Neural cell (in vitro differentiated cells): ENCODE measurements at regions not wholly inside any gene's neighbourhood (a gene's known extent, or its start where the extent isn't known, plus 50 kb on each side); places are given as distances from the start of the nearest gene placed in this dataset.
A peak's percentile ranks its signal among the peaks of the same experiment; 100 is the strongest.
"Not testable (repeated sequence)": the region's sequence is repeated elsewhere in the genome, so short reads cannot be mapped to it uniquely, and the experiment has no call there.

Experiments used
- H2AFZ ChIP-seq: fragments of 200-600, 300-800 bp; sonication (generic), shearing (Covaris generic); 2 replicates; pipeline ENCODE4 v1.6.0; 2014; ENCODE audit warnings: low read depth, mild to moderate bottlenecking, antibody characterized with exemption, low read length, moderate library complexity
- H3F3A ChIP-seq: fragments of 200-600 bp; shearing (Covaris generic); 2 replicates; pipeline ENCODE4 v1.6.1; 2016; ENCODE audit warnings: mild to moderate bottlenecking, moderate library complexity, mixed read lengths, antibody characterized with exemption, low read length; ENCODE audit not compliant: insufficient read depth, poor library complexity, severe bottlenecking
- H3K27ac ChIP-seq: fragments of 200-600, 300-800 bp; sonication (generic), shearing (Covaris generic); 2 replicates; pipeline ENCODE4 v1.5.1; 2014; ENCODE audit warnings: mild to moderate bottlenecking, low read length, moderate library complexity
- H3K27me3 ChIP-seq: fragments of 300-800, 200-600 bp; sonication (generic), shearing (Covaris generic); 2 replicates; pipeline ENCODE4 v1.6.0; 2014; ENCODE audit warnings: mild to moderate bottlenecking, low read depth, low read length, moderate library complexity; ENCODE audit not compliant: insufficient read depth
- H3K36me3 ChIP-seq: fragments of 300-800, 200-600 bp; sonication (generic), shearing (Covaris generic); 2 replicates; pipeline ENCODE4 v1.5.1; 2014; ENCODE audit warnings: mild to moderate bottlenecking, antibody characterized with exemption, low read length, moderate library complexity; ENCODE audit not compliant: insufficient read depth
- H3K4me2 ChIP-seq: fragments of 300-800, 200-600 bp; sonication (generic), shearing (Covaris generic); 2 replicates; pipeline ENCODE4 v1.6.0; 2014; ENCODE audit warnings: mild to moderate bottlenecking, low read length
- H3K4me3 ChIP-seq: fragments of 300-800, 200-600 bp; sonication (generic), shearing (Covaris generic); 2 replicates; pipeline ENCODE4 v1.5.1; 2014; ENCODE audit warnings: mild to moderate bottlenecking, low read length, moderate library complexity
- H3K79me2 ChIP-seq: fragments of 200-600 bp; shearing (Covaris generic); replicated peaks from 2 replicates; pipeline ENCODE4 v1.6.0; 2014; ENCODE audit warnings: mild to moderate bottlenecking, low read length, moderate library complexity; ENCODE audit not compliant: insufficient read depth
- H3K9ac ChIP-seq: fragments of 300-800, 200-600 bp; sonication (generic), shearing (Covaris generic); 2 replicates; pipeline ENCODE4 v1.6.1; 2016; ENCODE audit warnings: mild to moderate bottlenecking, low read length, mixed read lengths
- H3K9me2 ChIP-seq: fragments of 200-600 bp; shearing (Covaris generic); 2 replicates; pipeline ENCODE4 v1.6.1; 2016; ENCODE audit warnings: mild to moderate bottlenecking, low read length, mixed read lengths; ENCODE audit not compliant: insufficient read depth
- H3K9me3 ChIP-seq: fragments of 200-600, 300-800 bp; sonication (generic), shearing (Covaris generic); 2 replicates; pipeline ENCODE4 v1.6.1; 2016; ENCODE audit warnings: mild to moderate bottlenecking, mixed run types, low read length, moderate library complexity, mixed read lengths
- H4K20me1 ChIP-seq: fragments of 200-600 bp; shearing (Covaris generic); 2 replicates; pipeline ENCODE4 v1.6.1; 2016; ENCODE audit warnings: mild to moderate bottlenecking, mixed run types; ENCODE audit not compliant: insufficient read depth
- EZH2 ChIP-seq: fragments of 200-600, 300-800 bp; shearing (Covaris generic), sonication (generic); IDR thresholded peaks from 2 replicates; pipeline ENCODE4 v1.6.1; 2014; ENCODE audit warnings: antibody characterized with exemption, low read length, borderline replicate concordance, mild to moderate bottlenecking; ENCODE audit not compliant: insufficient read depth, poor library complexity, severe bottlenecking
- POLR2AphosphoS5 ChIP-seq: IDR thresholded peaks from 2 replicates; pipeline ENCODE4 v1.6.1; 2012
- RAD21 ChIP-seq: fragments of 450-650 bp; conservative IDR thresholded peaks from 2 replicates; pipeline ENCODE4 v1.6.1; 2014; ENCODE audit warnings: antibody characterized with exemption, mild to moderate bottlenecking, moderate library complexity
- TAF1 ChIP-seq: IDR thresholded peaks from 2 replicates; pipeline ENCODE4 v1.6.1; 2012; ENCODE audit warnings: low read depth

DNA sequence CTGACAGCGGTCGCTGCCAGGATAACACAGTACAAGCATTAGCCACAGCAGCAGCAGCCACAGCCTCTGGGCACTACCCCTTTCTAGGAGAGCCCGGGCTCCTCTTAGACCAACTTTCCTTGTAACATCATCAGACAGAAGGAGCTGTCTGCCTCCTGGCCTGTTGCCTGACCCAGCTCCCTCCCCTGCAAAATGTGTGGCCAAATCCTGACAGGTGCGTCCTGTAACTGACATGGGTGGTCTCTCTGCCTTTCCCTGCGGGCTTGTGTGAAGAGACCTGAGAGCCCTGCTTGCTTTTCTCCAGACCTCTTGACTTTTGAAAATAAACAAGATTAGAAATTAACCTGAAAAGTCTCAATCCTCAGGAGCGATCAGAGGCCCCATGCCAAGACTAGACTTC is 824.9 kb downstream of the RAPGEF2 start:
- TF ChIP-seq TAF1 = no peak
- Histone ChIP-seq H3K79me2 (no peaks in the 10 kb centered on the region), H3F3A (no peaks in the 10 kb centered on the region), H3K9me3 (peaks cover 6% of the 10 kb centered on the region), H3K4me2 (no peak overlapping the region), H3K9ac (no peak overlapping the region), H3K27ac (no peak overlapping the region), H3K4me3 (no peak overlapping the region), H3K27me3 (no peaks in the 10 kb centered on the region), H3K36me3 (no peaks in the 10 kb centered on the region), H3K9me2 (no peaks in the 10 kb centered on the region), H2AFZ (no peak overlapping the region), H4K20me1 (no peaks in the 10 kb centered on the region)

DNA sequence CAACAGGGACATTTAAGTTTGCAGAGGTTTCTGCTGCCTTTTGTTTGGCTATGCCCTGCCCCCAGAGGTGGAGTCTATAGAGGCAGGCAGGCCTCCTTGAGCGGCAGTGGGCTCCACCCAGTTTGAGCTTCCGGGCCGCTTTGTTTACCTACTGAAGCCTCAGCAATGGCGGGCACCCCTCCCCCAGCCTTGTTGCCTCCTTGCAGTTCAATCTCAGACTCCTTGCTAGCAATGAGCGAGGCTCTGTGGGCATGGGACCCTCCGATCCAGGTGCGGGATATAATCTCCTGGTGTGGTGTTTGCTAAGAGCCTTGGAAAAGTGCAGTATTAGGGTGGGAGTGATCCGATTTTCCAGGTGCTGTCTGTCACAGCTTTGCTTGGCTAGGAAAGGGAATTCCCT is 831.7 kb downstream of the RAPGEF2 start:
- not testable (repeated sequence) for H3K36me3 ChIP-seq, H2AFZ ChIP-seq, H4K20me1 ChIP-seq, H3K27me3 ChIP-seq, H3K4me3 ChIP-seq, H3K9me3 ChIP-seq, H3K9me2 ChIP-seq, H3K27ac ChIP-seq, H3F3A ChIP-seq, H3K79me2 ChIP-seq, H3K4me2 ChIP-seq, H3K9ac ChIP-seq

DNA sequence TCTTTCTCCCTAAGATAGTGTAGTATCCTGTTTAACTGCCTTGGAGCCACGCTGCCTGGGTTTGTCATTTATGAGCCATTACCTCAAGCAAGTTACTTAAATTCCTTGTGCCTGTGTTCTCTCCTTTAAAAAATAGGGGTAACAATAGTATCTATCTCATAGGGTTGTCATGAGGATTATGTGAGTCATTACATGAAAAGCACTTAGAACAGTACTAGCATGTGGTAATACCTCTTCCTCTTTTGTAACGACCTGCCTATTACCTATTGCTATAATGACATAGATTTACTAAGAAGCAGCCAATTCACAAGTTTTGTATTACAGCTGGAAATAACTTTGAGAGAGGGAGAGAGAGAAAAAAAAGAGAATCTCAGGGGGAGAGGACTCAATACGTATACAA is 834.7 kb downstream of the RAPGEF2 start:
- Histone ChIP-seq H3K9me3 (no peaks in the 10 kb centered on the region), H2AFZ (no peak overlapping the region), H3K9me2 (no peaks in the 10 kb centered on the region), H4K20me1 (no peaks in the 10 kb centered on the region), H3K79me2 (no peaks in the 10 kb centered on the region), H3K9ac (no peak overlapping the region), H3K4me3 (no peak overlapping the region), H3K27me3 (no peaks in the 10 kb centered on the region), H3K27ac (no peak overlapping the region), H3F3A (no peaks in the 10 kb centered on the region), H3K36me3 (no peaks in the 10 kb centered on the region), H3K4me2 (no peak overlapping the region)
- TF ChIP-seq POLR2AphosphoS5 = peak; percentile 74
- TF ChIP-seq EZH2 = no peak

DNA sequence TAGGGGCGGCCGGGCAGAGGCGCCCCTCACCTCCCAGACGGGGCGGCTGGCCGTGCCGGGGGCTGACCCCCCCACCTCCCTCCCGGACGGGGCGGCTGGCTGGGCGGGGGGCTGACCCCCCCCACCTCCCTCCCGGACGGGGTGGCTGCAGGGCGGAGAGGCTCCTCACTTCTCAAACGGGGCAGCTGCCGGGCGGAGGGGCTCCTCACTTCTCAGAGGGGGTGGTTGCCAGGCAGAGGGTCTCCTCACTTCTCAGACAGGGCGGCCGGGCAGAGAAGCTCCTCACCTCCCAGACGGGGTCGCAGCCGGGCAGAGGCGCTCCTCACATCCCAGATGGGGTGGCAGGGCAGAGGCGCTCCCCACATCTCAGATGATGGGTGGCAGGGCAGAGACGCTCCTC is 836.8 kb downstream of the RAPGEF2 start:
- not testable (repeated sequence) for H3K27me3 ChIP-seq, H3F3A ChIP-seq, H3K27ac ChIP-seq, H4K20me1 ChIP-seq, H3K9ac ChIP-seq, H2AFZ ChIP-seq, H3K79me2 ChIP-seq, H3K4me2 ChIP-seq, H3K9me3 ChIP-seq, H3K36me3 ChIP-seq, H3K4me3 ChIP-seq, H3K9me2 ChIP-seq

DNA sequence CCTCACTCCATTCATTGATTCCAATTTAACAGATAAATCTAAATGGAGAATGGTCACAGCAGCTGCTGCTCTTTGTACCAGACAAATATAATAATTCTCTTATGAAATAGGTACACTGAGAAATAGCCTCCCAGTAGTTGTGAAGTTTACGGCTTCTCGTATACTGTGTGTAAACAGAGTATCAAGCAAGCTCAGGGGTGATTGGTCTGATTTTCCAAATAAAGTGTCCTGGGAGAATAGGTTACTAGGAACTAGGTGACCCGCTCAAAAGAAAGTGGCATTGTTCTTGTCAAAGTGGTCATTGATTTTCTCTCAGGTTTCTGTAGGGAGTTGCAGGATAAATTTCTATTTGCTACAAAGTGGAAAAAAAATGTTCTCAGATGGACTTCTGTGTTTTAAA is 838.2 kb downstream of the RAPGEF2 start:
- Histone ChIP-seq H3K36me3 (no peaks in the 10 kb centered on the region), H3F3A (no peaks in the 10 kb centered on the region), H3K9me2 (no peaks in the 10 kb centered on the region), H3K79me2 (no peaks in the 10 kb centered on the region), H3K9ac (no peak overlapping the region), H3K9me3 (no peaks in the 10 kb centered on the region), H3K4me2 (no peak overlapping the region), H3K4me3 (no peak overlapping the region), H4K20me1 (no peaks in the 10 kb centered on the region), H2AFZ (no peak overlapping the region), H3K27ac (no peak overlapping the region), H3K27me3 (no peaks in the 10 kb centered on the region)
- TF ChIP-seq RAD21 (no peak), POLR2AphosphoS5 (no peak)
